Activated CD4-positive, alpha-beta T cell treated with anti-CD3 and anti-CD28 coated beads, Interleukin-2, amount 10 ng/mL, durations not matched to agents 7 days and 5 days (primary cell): ENCODE measurements at regions not wholly inside any gene's neighbourhood (a gene's known extent, or its start where the extent isn't known, plus 50 kb on each side); places are given as distances from the start of the nearest gene placed in this dataset.

Source experiments
- CTCF ChIA-PET: fragments of 350-600 bp; sonication (Branson Sonifier 250); formaldehyde crosslinking; loops from one replicate; lab custom pipeline; 2021; ENCODE audit warnings: antibody characterized with exemption; lab: Charles Lee
- POLR2A ChIA-PET: fragments of 350-600 bp; sonication (Branson Sonifier 250); formaldehyde crosslinking; loops from one replicate; lab custom pipeline; 2021; ENCODE audit warnings: antibody characterized with exemption; lab: Charles Lee
- DNase-seq: peaks from one replicate; pipeline ENCODE4 v3.0.0-alpha.2; 2020
- H3K27ac Mint-ChIP-seq: one replicate; pipeline ENCODE4 v1.8.0; 2021; ENCODE audit warnings: mild to moderate bottlenecking, moderate library complexity, mixed read lengths
- H3K27me3 Mint-ChIP-seq: one replicate; pipeline ENCODE4 v1.8.0; 2021; ENCODE audit warnings: mixed read lengths
- H3K36me3 Mint-ChIP-seq: one replicate; pipeline ENCODE4 v1.8.0; 2021; ENCODE audit warnings: low read depth, mixed read lengths
- H3K4me1 Mint-ChIP-seq: one replicate; pipeline ENCODE4 v1.8.0; 2021; ENCODE audit warnings: mixed read lengths
- H3K4me3 Mint-ChIP-seq: one replicate; pipeline ENCODE4 v1.8.0; 2021; ENCODE audit warnings: mild to moderate bottlenecking, moderate library complexity, mixed read lengths
- H3K9me3 Mint-ChIP-seq: one replicate; pipeline ENCODE4 v1.8.0; 2021; ENCODE audit warnings: mixed read lengths

DNA sequence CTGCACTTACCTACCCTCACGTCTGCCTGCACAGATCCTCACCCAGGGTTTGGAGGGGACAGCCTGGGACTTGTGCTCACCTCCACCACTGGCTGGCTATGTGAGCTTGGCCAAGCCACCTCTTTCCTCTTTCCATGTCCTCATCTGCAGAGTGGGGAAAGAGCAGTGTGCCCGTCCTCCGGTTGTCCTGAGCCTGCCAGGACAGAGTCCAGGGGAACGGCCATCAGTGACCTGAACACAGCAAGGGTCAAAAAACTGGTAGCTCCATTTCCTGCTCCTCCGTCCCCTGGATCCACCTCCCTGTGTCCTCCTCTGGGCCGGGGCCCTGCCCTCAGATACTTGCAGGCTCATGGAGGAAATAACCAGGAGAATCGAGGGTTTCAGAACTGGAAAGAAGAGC, 187.7 kb downstream of the OLFM1 start:
- ChIA-PET CTCF (interaction anchor here (1.0 kb wide), 1 partner anchor 138 kb away, joined by 3 read pairs; no protein-coding TSS in a partner anchor), POLR2A (no interaction called here)
- DNase-seq, result no peak
- Mint-ChIP-seq H3K4me3 (no peak overlapping the region), H3K27me3 (no peaks in the 10 kb centered on the region), H3K36me3 (no peaks in the 10 kb centered on the region), H3K9me3 (no peaks in the 10 kb centered on the region), H3K27ac (peak overlapping the region; percentile 3), H3K4me1 (no peaks in the 10 kb centered on the region)

DNA sequence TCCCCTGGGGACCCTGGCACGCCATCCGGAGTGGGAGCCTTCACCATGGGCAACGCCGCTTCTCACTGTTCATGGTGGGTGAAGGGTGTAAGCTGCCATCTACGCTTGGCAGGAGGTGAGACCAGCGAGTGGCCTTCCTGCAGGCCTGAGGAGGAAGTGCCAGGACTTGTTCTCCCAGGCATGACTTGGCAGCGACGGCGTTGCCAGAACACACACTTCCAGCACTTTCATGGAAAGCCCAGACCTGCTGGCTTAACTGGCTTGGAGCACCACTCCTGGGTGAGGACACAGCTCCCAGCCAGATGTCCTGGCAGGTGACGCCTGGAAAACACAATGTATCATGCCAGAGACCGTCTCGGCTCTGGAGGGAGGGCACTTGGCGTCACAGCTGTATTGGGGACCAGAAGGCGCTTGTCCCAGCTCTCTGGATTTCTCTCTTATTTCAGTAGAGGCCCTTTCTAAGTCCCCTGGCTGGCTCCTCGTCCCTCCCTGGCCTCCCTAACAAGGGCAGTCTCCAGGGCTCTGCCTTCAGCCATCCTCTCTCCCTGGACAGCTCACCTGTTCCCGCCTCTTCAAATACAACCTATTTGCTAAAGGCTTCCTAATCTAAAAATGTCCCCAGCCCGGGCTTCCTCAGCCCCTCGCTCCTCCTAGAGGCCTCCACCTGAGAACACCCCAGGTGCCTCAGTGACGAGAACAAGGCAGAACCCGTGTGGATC, 188.3 kb downstream of the OLFM1 start:
- no peak overlapping the region for H3K4me3 Mint-ChIP-seq
- H3K36me3 Mint-ChIP-seq, result no peaks in the 10 kb centered on the region
- DNase-seq, result no peak
- no peaks in the 10 kb centered on the region for H3K9me3 Mint-ChIP-seq
- ChIA-PET CTCF (interaction anchor here (1.0 kb wide), 1 partner anchor 137 kb away, joined by 3 read pairs; no protein-coding TSS in a partner anchor), POLR2A (no interaction called here)
- no peaks in the 10 kb centered on the region for H3K4me1 Mint-ChIP-seq
- H3K27me3 Mint-ChIP-seq, result no peaks in the 10 kb centered on the region
- H3K27ac Mint-ChIP-seq, result no peak overlapping the region

DNA sequence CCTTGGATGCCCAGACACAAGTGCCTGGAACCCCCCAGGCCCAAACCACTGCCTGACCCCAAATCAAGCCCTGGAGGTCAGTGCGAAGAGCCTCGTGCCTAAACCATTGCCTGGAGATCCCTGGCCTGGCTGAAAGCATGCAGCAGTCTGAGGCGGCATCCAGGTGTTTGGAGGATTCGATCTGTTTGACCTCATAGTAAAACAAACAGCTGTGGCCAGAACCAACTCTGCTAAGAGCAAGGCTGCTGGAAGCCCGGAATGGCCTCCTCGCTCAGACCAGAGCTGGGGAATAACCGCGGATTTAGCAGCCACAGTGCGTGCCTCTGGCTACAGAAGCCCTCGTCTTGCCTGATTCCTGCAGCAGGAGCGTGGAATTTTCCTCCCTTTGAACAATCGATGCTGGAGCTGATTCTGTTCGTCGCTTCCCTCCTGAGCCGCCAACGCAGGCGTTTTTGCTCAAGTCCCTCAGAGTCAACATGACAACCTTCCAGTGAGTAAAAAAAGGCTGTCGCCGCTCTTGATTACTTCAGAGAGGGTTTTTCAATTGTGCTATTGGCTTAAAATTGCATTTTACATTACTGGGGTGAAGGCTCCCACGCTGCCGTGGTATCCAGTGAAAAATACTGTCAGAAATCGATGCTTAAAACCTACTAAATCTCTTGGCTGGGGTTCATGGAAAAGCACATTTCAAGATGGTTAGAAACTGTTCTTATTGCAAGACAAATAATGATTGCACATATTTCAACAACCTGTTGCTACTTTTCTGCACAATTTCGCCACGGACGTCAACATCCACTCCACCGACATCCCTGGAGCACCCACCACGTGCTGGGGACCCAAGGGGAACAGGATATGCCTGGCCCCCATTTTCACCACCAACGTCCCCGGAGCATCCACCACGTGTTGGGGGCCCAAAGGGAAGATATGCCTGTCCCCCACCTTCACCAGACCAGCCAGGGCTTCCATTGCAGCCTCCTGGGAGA, 190.0 kb downstream of the OLFM1 start:
- POLR2A ChIA-PET, result no interaction called here
- no peak for DNase-seq
- H3K27ac Mint-ChIP-seq, result no peak overlapping the region
- no peaks in the 10 kb centered on the region for H3K27me3 Mint-ChIP-seq
- no peak overlapping the region for H3K4me3 Mint-ChIP-seq
- no peaks in the 10 kb centered on the region for H3K4me1 Mint-ChIP-seq
- CTCF ChIA-PET, result no interaction called here
- H3K36me3 Mint-ChIP-seq, result no peaks in the 10 kb centered on the region
- H3K9me3 Mint-ChIP-seq, result no peaks in the 10 kb centered on the region

DNA sequence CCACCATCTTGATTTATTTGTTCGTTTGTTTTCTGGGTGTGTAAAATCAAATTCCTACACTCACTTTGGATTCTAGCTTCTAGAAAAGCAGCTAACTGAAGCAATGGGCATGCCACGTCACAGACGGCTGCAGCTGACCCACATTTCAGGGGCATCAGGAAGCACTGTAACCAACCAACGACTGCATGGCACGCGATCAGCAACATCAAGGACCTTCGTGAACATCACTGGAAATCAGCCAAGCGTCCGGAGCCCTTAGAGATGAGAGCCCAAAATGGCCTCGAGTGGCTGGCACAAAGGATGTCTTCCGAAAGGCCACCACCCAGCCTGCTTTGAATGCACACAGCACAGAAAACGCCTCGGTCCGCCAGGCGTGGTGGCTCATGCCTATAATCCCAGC, 191.1 kb downstream of the OLFM1 start:
- Mint-ChIP-seq H3K4me3 (no peak overlapping the region), H3K9me3 (no peaks in the 10 kb centered on the region), H3K27ac (no peak overlapping the region), H3K36me3 (no peaks in the 10 kb centered on the region), H3K4me1 (no peaks in the 10 kb centered on the region), H3K27me3 (no peaks in the 10 kb centered on the region)
- POLR2A ChIA-PET, result no interaction called here
- no peak for DNase-seq
- CTCF ChIA-PET, result no interaction called here

DNA sequence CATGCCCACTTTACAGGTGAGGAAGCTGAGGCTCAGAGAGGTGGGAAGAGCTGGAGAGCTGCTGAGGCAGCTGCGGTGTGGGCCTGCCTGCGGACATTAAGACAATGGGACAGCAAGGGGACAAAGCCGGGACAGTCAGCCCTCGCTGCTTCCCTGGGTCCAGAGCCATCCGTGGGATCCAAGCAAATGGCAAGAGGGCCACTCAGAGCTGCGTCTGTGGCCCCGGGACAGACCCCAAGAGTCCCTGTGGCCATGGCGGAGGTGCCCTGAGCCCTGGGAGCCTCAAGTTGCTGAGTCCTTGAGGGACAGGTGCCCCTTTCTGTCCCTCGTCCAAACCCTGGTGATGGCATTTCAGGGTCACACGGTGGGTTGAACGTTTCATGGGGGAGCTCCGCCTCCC, 191.9 kb downstream of the OLFM1 start:
- Mint-ChIP-seq H3K9me3 (no peaks in the 10 kb centered on the region), H3K4me1 (no peaks in the 10 kb centered on the region), H3K27me3 (no peaks in the 10 kb centered on the region), H3K36me3 (no peaks in the 10 kb centered on the region), H3K4me3 (no peak overlapping the region), H3K27ac (no peak overlapping the region)
- CTCF ChIA-PET, result no interaction called here
- POLR2A ChIA-PET, result no interaction called here
- DNase-seq, result no peak

DNA sequence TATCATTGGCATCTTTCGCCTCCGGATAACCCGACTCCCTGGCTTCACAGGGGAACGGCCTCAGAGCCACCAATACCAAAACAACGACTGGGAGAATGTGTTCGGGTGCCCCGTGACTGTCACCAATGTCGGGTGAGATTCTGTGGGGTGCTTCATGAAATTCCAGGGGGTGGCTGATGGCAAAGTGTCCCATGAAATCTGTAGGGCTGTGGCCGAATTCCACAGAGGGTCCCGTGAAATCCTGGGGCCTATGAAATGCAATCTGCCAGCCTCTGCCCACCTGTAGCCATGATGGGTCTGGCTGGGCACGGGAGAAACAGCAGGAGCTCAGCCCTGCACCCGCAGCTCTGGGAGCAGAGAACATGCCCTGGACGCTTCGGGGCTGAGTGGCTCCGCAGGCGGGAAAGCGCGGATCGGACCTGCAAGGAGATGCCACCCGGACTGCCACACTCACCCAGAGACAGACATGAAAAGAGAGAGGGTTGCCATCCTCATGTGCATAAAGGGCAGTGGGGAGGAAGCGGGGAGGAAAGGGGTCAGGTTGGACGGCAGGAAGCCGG, 192.4 kb downstream of the OLFM1 start:
- H3K27me3 Mint-ChIP-seq, result no peaks in the 10 kb centered on the region
- DNase-seq, result no peak
- no peak overlapping the region for H3K4me3 Mint-ChIP-seq
- POLR2A ChIA-PET, result no interaction called here
- no peaks in the 10 kb centered on the region for H3K9me3 Mint-ChIP-seq
- no peaks in the 10 kb centered on the region for H3K36me3 Mint-ChIP-seq
- H3K4me1 Mint-ChIP-seq, result no peaks in the 10 kb centered on the region
- CTCF ChIA-PET, result no interaction called here
- no peak overlapping the region for H3K27ac Mint-ChIP-seq

DNA sequence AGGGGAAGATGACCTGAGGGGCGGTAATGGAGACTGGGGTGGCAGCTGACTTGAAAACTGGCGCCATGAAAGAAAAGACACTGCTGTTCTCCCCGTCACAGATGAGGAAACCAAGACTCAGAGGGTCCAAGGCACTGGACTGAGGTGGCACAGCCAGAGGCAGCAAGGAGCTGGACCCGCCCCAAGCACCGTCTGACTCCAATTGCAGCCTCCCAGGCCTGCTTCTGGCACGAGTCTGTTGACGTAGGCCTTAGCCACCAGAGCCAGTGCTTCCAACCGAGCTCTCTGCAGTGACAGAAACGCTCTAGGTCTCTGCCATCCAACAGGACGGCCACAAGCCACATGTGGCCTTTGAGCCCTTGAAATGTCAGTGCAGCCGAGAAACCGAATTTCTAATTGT, 193.2 kb downstream of the OLFM1 start:
- no peak for DNase-seq
- Mint-ChIP-seq H3K27ac (no peak overlapping the region), H3K27me3 (no peaks in the 10 kb centered on the region), H3K4me1 (no peaks in the 10 kb centered on the region), H3K36me3 (no peaks in the 10 kb centered on the region), H3K4me3 (no peak overlapping the region), H3K9me3 (no peaks in the 10 kb centered on the region)
- ChIA-PET POLR2A (no interaction called here), CTCF (no interaction called here)

DNA sequence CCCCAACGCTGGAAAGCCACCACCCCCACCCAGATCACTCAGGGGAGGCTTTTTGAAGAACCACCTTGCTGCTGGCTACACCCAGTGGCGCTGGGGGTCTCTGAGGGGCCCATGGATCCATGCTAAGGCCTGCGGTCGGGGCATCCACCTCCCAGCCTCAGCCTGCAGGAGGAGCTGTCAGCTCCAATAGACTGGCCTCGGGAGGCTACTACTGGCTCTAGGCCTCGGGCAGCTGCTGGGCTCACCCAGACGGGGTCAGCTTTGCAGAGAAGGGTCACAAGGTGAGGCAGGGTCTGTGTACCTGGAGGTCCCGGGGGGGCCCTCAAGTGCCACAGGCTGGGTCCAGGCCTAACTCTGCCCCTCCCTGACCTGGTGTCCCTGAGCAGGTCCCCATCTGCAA, 193.7 kb downstream of the OLFM1 start:
- no peaks in the 10 kb centered on the region for H3K36me3 Mint-ChIP-seq
- CTCF ChIA-PET, result no interaction called here

DNA sequence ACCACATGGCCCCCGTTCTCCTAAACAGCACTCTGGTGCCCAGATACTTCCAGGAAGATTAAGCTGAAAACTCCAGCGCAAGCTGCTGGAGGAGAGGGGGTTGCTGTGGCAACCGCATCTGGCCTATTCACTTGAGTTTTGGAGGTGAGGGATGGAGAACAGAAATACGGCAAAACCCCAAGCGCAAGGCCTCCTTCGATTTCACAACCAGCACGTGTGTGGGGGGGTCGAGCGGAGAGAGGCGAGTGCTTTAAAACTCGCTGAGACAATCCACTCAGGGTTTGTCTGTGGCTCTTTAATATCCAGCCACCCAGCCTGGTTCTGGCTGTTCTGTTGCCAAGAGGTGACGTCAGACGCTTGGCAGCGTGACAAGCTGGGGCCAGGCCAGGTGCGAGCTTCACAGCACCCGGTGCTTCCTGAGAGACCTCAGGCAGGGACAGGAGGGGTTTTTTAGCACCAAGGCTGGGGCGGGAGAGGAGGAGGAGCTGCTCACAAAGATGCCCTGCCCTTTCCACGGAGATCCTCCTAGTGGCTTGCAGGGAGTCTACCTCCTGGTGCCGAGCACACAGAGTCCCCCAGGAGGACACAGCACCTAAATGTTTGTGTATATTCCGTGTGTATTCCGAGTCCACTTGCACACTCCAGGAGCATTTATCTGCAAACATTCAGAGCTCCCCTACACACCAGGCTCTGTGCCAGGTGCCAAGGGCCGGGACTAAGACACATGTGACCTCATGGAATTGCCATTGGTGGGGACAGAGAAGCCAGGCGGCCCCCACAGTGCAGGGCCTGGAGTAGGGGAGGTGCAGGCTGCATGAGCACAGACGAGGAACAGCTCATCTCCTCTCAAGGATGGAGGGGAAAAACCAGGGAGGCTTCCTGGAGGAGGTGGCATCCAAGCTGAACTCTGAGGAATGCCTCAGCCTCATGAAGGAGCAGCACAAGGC, 194.6 kb downstream of the OLFM1 start:
- DNase-seq, result no peak
- ChIA-PET POLR2A (interaction anchor here (0.5 kb wide), 1 partner anchor 148 kb away, joined by 3 read pairs; no protein-coding TSS in a partner anchor), CTCF (no interaction called here)
- Mint-ChIP-seq H3K27me3 (no peaks in the 10 kb centered on the region), H3K27ac (no peak overlapping the region), H3K4me3 (no peak overlapping the region), H3K4me1 (no peaks in the 10 kb centered on the region), H3K36me3 (no peaks in the 10 kb centered on the region), H3K9me3 (no peaks in the 10 kb centered on the region)

More for the DNA sequence above, 193.7 kb downstream of the OLFM1 start:
- POLR2A ChIA-PET, result no interaction called here
- H3K4me3 Mint-ChIP-seq, result no peak overlapping the region
- no peaks in the 10 kb centered on the region for H3K9me3 Mint-ChIP-seq
- no peak overlapping the region for H3K27ac Mint-ChIP-seq
- DNase-seq, result no peak
- no peaks in the 10 kb centered on the region for H3K27me3 Mint-ChIP-seq
- H3K4me1 Mint-ChIP-seq, result no peaks in the 10 kb centered on the region

DNA sequence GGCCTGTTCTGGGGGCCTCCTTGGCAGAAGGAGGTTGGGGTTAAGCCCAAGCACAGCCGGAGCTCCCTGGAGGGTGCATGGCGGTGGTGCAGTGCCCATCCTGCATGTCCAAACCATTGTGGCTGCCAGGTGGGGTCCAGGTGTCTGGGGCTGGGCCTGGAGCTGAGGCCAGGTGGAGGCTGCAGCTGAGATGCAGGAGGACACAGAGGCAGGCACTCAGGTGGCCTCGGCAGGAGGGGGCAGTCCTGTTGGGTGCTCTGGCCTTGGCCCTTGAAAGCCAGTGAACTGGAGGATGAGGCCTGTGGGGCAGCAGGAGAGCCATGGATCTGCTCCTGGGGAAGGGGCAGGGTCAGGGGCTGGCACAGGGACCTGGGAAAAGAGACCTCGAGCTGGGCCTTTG, 195.3 kb downstream of the OLFM1 start:
- Mint-ChIP-seq H3K4me1 (no peaks in the 10 kb centered on the region), H3K27me3 (no peaks in the 10 kb centered on the region), H3K9me3 (peaks cover 4% of the 10 kb centered on the region), H3K36me3 (no peaks in the 10 kb centered on the region), H3K27ac (no peak overlapping the region), H3K4me3 (no peak overlapping the region)
- no peak for DNase-seq
- CTCF ChIA-PET, result no interaction called here
- POLR2A ChIA-PET, result no interaction called here

DNA sequence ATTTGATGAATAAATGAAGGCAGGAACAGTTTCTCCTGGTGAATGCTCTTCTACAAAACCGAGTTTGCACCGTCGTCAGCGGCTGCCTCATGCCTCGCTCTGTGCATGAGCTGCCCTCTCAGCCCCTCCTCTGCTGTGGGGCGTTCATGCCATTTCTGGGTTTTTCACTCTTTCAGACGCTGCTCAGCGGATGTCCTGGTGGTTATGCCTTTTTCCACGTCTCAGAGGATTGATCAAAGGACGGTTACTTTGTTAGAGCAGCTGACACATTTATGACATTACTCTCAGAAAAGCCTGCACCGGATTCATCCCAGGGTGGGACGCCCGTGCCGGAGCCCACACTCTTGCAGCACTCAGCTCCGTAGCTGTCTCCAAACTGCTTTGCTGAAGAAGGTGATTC, 195.9 kb upstream of the PPP1R26 start:
- Mint-ChIP-seq H3K36me3 (no peaks in the 10 kb centered on the region), H3K4me1 (no peaks in the 10 kb centered on the region), H3K27me3 (no peaks in the 10 kb centered on the region), H3K9me3 (peaks cover 4% of the 10 kb centered on the region), H3K27ac (no peak overlapping the region), H3K4me3 (no peak overlapping the region)
- ChIA-PET CTCF (no interaction called here), POLR2A (no interaction called here)
- no peak for DNase-seq

DNA sequence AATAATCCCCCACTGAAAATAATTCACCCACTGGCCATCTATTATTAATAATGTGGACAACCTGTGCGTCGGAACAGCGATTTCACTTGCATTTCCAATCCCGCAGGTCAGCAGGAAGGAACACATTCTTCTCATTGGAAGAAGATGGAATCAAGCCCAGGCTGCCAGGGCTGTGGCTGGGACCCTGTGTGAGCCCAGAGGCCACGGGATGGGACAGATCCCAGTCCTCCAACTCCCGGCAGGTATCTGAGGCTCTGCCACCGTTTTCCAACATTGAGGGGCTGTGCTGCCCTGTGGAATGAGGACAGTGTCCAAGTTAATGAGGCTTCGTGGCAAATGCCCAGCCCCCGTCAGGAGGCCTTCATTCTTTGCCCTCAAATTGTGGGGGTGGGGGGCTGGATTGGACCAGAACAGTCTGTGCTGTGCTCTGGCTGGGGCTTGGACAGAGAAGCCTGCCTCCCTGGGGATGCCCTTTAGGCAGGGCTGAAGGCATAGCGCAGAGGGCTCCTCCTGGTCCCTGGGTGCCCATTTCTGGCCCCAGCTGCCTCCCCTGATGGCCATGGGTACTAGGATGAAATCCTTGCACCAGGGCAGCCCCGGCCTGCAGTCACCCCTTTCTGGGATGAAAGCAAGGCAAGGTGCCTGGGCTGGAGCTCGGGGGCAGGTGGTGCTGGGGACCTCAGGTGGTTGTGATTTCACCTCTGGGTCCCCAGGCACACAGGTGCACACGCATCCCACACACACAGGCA, 195.0 kb upstream of the PPP1R26 start:
- no peaks in the 10 kb centered on the region for H3K36me3 Mint-ChIP-seq
- CTCF ChIA-PET, result no interaction called here
- H3K9me3 Mint-ChIP-seq, result peaks cover 4% of the 10 kb centered on the region

More for the DNA sequence above, 195.0 kb upstream of the PPP1R26 start:
- Mint-ChIP-seq H3K27me3 (no peaks in the 10 kb centered on the region), H3K4me1 (peaks cover 3% of the 10 kb centered on the region), H3K27ac (no peak overlapping the region), H3K4me3 (no peak overlapping the region)
- DNase-seq, result no peak
- POLR2A ChIA-PET, result no interaction called here
